Osteocyte (in vitro differentiated cells): ENCODE measurements at regions not wholly inside any gene's neighbourhood (a gene's known extent, or its start where the extent isn't known, plus 50 kb on each side); places are given as distances from the start of the nearest gene placed in this dataset.

ENCODE experiments used
- DNase-seq: peaks from one replicate; pipeline ENCODE4 v3.0.0; 2021; ENCODE audit warnings: mixed read lengths; ENCODE audit not compliant: unreplicated experiment; ENCODE audit errors: extremely low spot score
- H3K27ac Mint-ChIP-seq: one replicate; pipeline ENCODE4 v1.8.0; 2021; ENCODE audit warnings: mild to moderate bottlenecking, mixed read lengths; ENCODE audit not compliant: unreplicated experiment
- H3K27me3 Mint-ChIP-seq: one replicate; pipeline ENCODE4 v1.8.0; 2021; ENCODE audit warnings: mixed read lengths; ENCODE audit not compliant: unreplicated experiment
- H3K36me3 Mint-ChIP-seq: one replicate; pipeline ENCODE4 v1.8.0; 2021; ENCODE audit warnings: mixed read lengths; ENCODE audit not compliant: unreplicated experiment
- H3K4me1 Mint-ChIP-seq: one replicate; pipeline ENCODE4 v1.8.0; 2021; ENCODE audit warnings: mixed read lengths; ENCODE audit not compliant: unreplicated experiment
- H3K4me3 Mint-ChIP-seq: one replicate; pipeline ENCODE4 v1.8.0; 2021; ENCODE audit warnings: mild to moderate bottlenecking, moderate library complexity, mixed read lengths; ENCODE audit not compliant: unreplicated experiment
- H3K9me3 Mint-ChIP-seq: one replicate; pipeline ENCODE4 v1.8.0; 2021; ENCODE audit warnings: mixed read lengths; ENCODE audit not compliant: unreplicated experiment
- CTCF ChIP-seq: fragments of 200-600 bp; sonication (generic); IDR thresholded peaks from 2 replicates; pipeline ENCODE4 v1.5.0; 2021; ENCODE audit warnings: antibody characterized with exemption, mild to moderate bottlenecking, moderate library complexity

GRCh38 chr13:105565136-105565727 lies 970.2 kb downstream of the EFNB2 start:
- H3K27me3 Mint-ChIP-seq: no peaks in the 10 kb centered on the region
- no peaks in the 10 kb centered on the region for H3K36me3 Mint-ChIP-seq
- no peaks in the 10 kb centered on the region for H3K9me3 Mint-ChIP-seq
- no peak for TF ChIP-seq CTCF
- H3K4me1 Mint-ChIP-seq: no peaks in the 10 kb centered on the region
- H3K27ac Mint-ChIP-seq: no peak overlapping the region
- H3K4me3 Mint-ChIP-seq: no peak overlapping the region
- DNase-seq: no peak

- no peak for TF ChIP-seq CTCF
- H3K4me1 Mint-ChIP-seq: no peaks in the 10 kb centered on the region
- H3K4me3 Mint-ChIP-seq: no peak overlapping the region
- DNase-seq: no peak
- no peak overlapping the region for H3K27ac Mint-ChIP-seq
- no peaks in the 10 kb centered on the region for H3K9me3 Mint-ChIP-seq
- H3K27me3 Mint-ChIP-seq: no peaks in the 10 kb centered on the region
- no peaks in the 10 kb centered on the region for H3K36me3 Mint-ChIP-seq
Observed at GRCh38 chr13:105552078-105552477, 983.4 kb downstream of the EFNB2 start.

- H3K27me3 Mint-ChIP-seq: no peaks in the 10 kb centered on the region
- DNase-seq: no peak
- no peaks in the 10 kb centered on the region for H3K9me3 Mint-ChIP-seq
- no peak for TF ChIP-seq CTCF
- peaks cover 6% of the 10 kb centered on the region for H3K4me1 Mint-ChIP-seq
- H3K36me3 Mint-ChIP-seq: no peaks in the 10 kb centered on the region
- H3K4me3 Mint-ChIP-seq: no peak overlapping the region
- H3K27ac Mint-ChIP-seq: no peak overlapping the region
Observed at GRCh38 chr13:105547851-105548250, 987.6 kb downstream of the EFNB2 start.

GRCh38 chr13:105545811-105546210 lies 989.7 kb downstream of the EFNB2 start:
- Mint-ChIP-seq H3K4me3 (no peak overlapping the region), H3K36me3 (no peaks in the 10 kb centered on the region), H3K9me3 (no peaks in the 10 kb centered on the region), H3K27ac (no peak overlapping the region), H3K4me1 (peaks cover 6% of the 10 kb centered on the region), H3K27me3 (no peaks in the 10 kb centered on the region)
- no peak for TF ChIP-seq CTCF
- DNase-seq: no peak

GRCh38 chr13:105543742-105544141 lies 991.7 kb downstream of the EFNB2 start:
- H3K36me3 Mint-ChIP-seq: no peaks in the 10 kb centered on the region
- H3K27ac Mint-ChIP-seq: no peak overlapping the region
- no peak overlapping the region for H3K4me3 Mint-ChIP-seq
- H3K9me3 Mint-ChIP-seq: no peaks in the 10 kb centered on the region
- H3K4me1 Mint-ChIP-seq: peaks cover 6% of the 10 kb centered on the region
- TF ChIP-seq CTCF: no peak
- DNase-seq: no peak
- H3K27me3 Mint-ChIP-seq: no peaks in the 10 kb centered on the region
